Right lobe of liver (tissue), 4 donors: ENCODE measurements at regions not wholly inside any gene's neighbourhood (a gene's known extent, or its start where the extent isn't known, plus 50 kb on each side); places are given as distances from the start of the nearest gene placed in this dataset.

ENCODE experiments used
- CTCF ChIP-seq, 4 donors: fragments of 200-600 bp in 3 of 4; fragments of 450-650 bp in 1 of 4; IDR thresholded peaks; one replicate each; pipeline versions ENCODE4 v1.5.1 to v1.8.0; 2016 to 2022; ENCODE audit warnings: antibody characterized with exemption in 4 of 4, mild to moderate bottlenecking in 2 of 4
- POLR2A ChIP-seq: fragments of 450-650 bp; IDR thresholded peaks from one replicate; pipeline ENCODE4 v1.6.1; 2017; ENCODE audit warnings: antibody characterized with exemption, mild to moderate bottlenecking
- donor health status: DM: no; HTN: no; CAD: no.
- donor health status: DM: no; HTN: no; CAD: no.
- donor health status: DM: no; HTN: yes; CAD: no.

GRCh38 chr5:117803533-117803932 lies 1184.8 kb downstream of the DTWD2 start:
- no peak for TF ChIP-seq CTCF (IDR thresholded peaks at IDR 0.05)
- TF ChIP-seq POLR2A: no peak
